ENCODE measurements at regions not wholly inside any gene's neighbourhood (a gene's known extent, or its start where the extent isn't known, plus 50 kb on each side); places are given as distances from the start of the nearest gene placed in this dataset.

DNA sequence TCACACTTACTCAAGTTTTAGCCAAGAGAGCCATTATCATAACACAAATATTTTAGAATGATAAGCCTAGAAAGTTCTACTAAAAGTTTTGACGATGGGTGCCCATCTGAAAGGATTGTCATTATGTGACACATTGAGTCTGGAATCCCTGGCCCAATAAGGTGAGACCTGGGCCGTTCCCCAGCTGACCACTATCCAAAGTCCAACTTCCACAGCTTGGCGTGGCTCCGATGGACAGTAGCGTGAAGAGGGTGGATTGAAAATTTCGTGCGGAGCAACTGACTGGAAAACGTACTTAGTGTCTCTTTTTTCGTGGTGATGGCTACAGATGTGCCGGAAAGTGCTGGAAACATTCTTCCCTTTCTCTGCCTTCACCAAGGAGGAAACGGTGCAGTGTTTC is 439.0 kb upstream of the ZMIZ1 start:
- BruUV-seq (replicated peaks): no TSS peak
- CTCF ChIA-PET: no interaction called here

GRCh38 chr10:78630944-78631838 is 437.6 kb upstream of the ZMIZ1 start:
- no TSS peak for BruUV-seq (replicated peaks)
- intact Hi-C loops (cut with micrococcal nuclease; ENCODE audit: unreplicated experiment): no loop called here
- Mint-ChIP-seq H3K9me3 (ENCODE audit: low read depth, unreplicated experiment) (no peaks in the 10 kb centered on the region), H3K36me3 (ENCODE audit: insufficient read depth, unreplicated experiment) (no peaks in the 10 kb centered on the region), H3K27me3 (ENCODE audit: unreplicated experiment) (no peaks in the 10 kb centered on the region), H3K27ac (ENCODE audit: unreplicated experiment) (no peak overlapping the region), H3K4me3 (ENCODE audit: low read depth, unreplicated experiment) (no peak overlapping the region), H3K4me1 (ENCODE audit: low read depth, unreplicated experiment) (peaks cover 24% of the 10 kb centered on the region)
- CTCF ChIA-PET: no interaction called here
- DNase-seq: no peak
- TF ChIP-seq, protein P1, sequence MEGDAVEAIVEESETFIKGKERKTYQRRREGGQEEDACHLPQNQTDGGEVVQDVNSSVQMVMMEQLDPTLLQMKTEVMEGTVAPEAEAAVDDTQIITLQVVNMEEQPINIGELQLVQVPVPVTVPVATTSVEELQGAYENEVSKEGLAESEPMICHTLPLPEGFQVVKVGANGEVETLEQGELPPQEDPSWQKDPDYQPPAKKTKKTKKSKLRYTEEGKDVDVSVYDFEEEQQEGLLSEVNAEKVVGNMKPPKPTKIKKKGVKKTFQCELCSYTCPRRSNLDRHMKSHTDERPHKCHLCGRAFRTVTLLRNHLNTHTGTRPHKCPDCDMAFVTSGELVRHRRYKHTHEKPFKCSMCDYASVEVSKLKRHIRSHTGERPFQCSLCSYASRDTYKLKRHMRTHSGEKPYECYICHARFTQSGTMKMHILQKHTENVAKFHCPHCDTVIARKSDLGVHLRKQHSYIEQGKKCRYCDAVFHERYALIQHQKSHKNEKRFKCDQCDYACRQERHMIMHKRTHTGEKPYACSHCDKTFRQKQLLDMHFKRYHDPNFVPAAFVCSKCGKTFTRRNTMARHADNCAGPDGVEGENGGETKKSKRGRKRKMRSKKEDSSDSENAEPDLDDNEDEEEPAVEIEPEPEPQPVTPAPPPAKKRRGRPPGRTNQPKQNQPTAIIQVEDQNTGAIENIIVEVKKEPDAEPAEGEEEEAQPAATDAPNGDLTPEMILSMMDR (IDR thresholded peaks at IDR 0.05; ENCODE audit: unreplicated experiment): no peak

More for the DNA sequence above, 439.0 kb upstream of the ZMIZ1 start:
- intact Hi-C loops (cut with micrococcal nuclease; ENCODE audit: unreplicated experiment): no loop called here
- H3K4me1 Mint-ChIP-seq (ENCODE audit: low read depth, unreplicated experiment): peaks cover 21% of the 10 kb centered on the region
- TF ChIP-seq, protein P1 (IDR thresholded peaks at IDR 0.05; ENCODE audit: unreplicated experiment): no peak
- no peaks in the 10 kb centered on the region for H3K27me3 Mint-ChIP-seq (ENCODE audit: unreplicated experiment)
- H3K27ac Mint-ChIP-seq (ENCODE audit: unreplicated experiment): no peak overlapping the region
- no peak overlapping the region for H3K4me3 Mint-ChIP-seq (ENCODE audit: low read depth, unreplicated experiment)
- H3K36me3 Mint-ChIP-seq (ENCODE audit: insufficient read depth, unreplicated experiment): no peaks in the 10 kb centered on the region
- H3K9me3 Mint-ChIP-seq (ENCODE audit: low read depth, unreplicated experiment): no peaks in the 10 kb centered on the region
- DNase-seq: no peak

GRCh38 chr10:78634389-78634815 is 434.4 kb upstream of the ZMIZ1 start:
- Mint-ChIP-seq H3K9me3 (ENCODE audit: low read depth, unreplicated experiment) (no peaks in the 10 kb centered on the region), H3K4me1 (ENCODE audit: low read depth, unreplicated experiment) (peaks cover 16% of the 10 kb centered on the region), H3K27ac (ENCODE audit: unreplicated experiment) (no peak overlapping the region), H3K36me3 (ENCODE audit: insufficient read depth, unreplicated experiment) (no peaks in the 10 kb centered on the region), H3K27me3 (ENCODE audit: unreplicated experiment) (no peaks in the 10 kb centered on the region), H3K4me3 (ENCODE audit: low read depth, unreplicated experiment) (no peak overlapping the region)
- BruUV-seq (replicated peaks): no TSS peak
- CTCF ChIA-PET: interaction anchor here (0.5 kb wide), 1 partner anchor 16 kb away, joined by 3 read pairs; no protein-coding TSS in a partner anchor
- peak; percentile 59 for DNase-seq
- TF ChIP-seq, protein P1 (IDR thresholded peaks at IDR 0.05; ENCODE audit: unreplicated experiment): no peak
- intact Hi-C loops (cut with micrococcal nuclease; ENCODE audit: unreplicated experiment): no loop called here

GRCh38 chr10:78634835-78635234 is 433.9 kb upstream of the ZMIZ1 start:
- Mint-ChIP-seq H3K27ac (ENCODE audit: unreplicated experiment) (no peak overlapping the region), H3K9me3 (ENCODE audit: low read depth, unreplicated experiment) (no peaks in the 10 kb centered on the region), H3K27me3 (ENCODE audit: unreplicated experiment) (no peaks in the 10 kb centered on the region), H3K4me3 (ENCODE audit: low read depth, unreplicated experiment) (no peak overlapping the region), H3K4me1 (ENCODE audit: low read depth, unreplicated experiment) (peaks cover 16% of the 10 kb centered on the region), H3K36me3 (ENCODE audit: insufficient read depth, unreplicated experiment) (no peaks in the 10 kb centered on the region)
- CTCF ChIA-PET: interaction anchor here (0.5 kb wide), 1 partner anchor 15 kb away, joined by 3 read pairs; no protein-coding TSS in a partner anchor
- no TSS peak for BruUV-seq (replicated peaks)
- TF ChIP-seq, protein P1 (IDR thresholded peaks at IDR 0.05; ENCODE audit: unreplicated experiment): no peak
- no peak for DNase-seq
- intact Hi-C loops (cut with micrococcal nuclease; ENCODE audit: unreplicated experiment): no loop called here
